Immature natural killer cell (primary cell): ENCODE measurements at regions not wholly inside any gene's neighbourhood (a gene's known extent, or its start where the extent isn't known, plus 50 kb on each side); places are given as distances from the start of the nearest gene placed in this dataset.

Experiments
- DNase-seq, 3 donors: peaks; one replicate each; pipeline ENCODE4 v3.0.0; 2022; ENCODE audit warnings: mixed read lengths in 1 of 3
- H3K27ac Mint-ChIP-seq, 6 donors: one replicate each; pipeline ENCODE4 v1.8.0; 2020; ENCODE audit warnings: mixed read lengths in 6 of 6, mild to moderate bottlenecking in 5 of 6, inconsistent platforms in 4 of 6, moderate library complexity in 3 of 6
- H3K27me3 Mint-ChIP-seq, 3 donors: one replicate each; pipeline ENCODE4 v1.8.0; 2020 to 2021; ENCODE audit warnings: low read depth in 3 of 3, mild to moderate bottlenecking in 3 of 3, mixed read lengths in 3 of 3, moderate library complexity in 3 of 3, inconsistent platforms in 1 of 3
- H3K36me3 Mint-ChIP-seq, 3 donors: one replicate each; pipeline ENCODE4 v1.8.0; 2020; ENCODE audit warnings: mixed read lengths in 3 of 3, inconsistent platforms in 2 of 3, mild to moderate bottlenecking in 2 of 3
- H3K4me1 Mint-ChIP-seq, 2 donors: one replicate each; pipeline ENCODE4 v1.8.0; 2020; ENCODE audit warnings: inconsistent platforms in 2 of 2, mild to moderate bottlenecking in 2 of 2, mixed read lengths in 2 of 2, moderate library complexity in 1 of 2
- H3K4me3 Mint-ChIP-seq, 5 donors: one replicate each; pipeline ENCODE4 v1.8.0; 2020; ENCODE audit warnings: mild to moderate bottlenecking in 5 of 5, mixed read lengths in 5 of 5, inconsistent platforms in 3 of 5, moderate library complexity in 3 of 5
- H3K9me3 Mint-ChIP-seq, 6 donors: one replicate each; pipeline ENCODE4 v1.8.0; 2020; ENCODE audit warnings: mild to moderate bottlenecking in 6 of 6, mixed read lengths in 6 of 6, inconsistent platforms in 4 of 6, moderate library complexity in 3 of 6

DNA sequence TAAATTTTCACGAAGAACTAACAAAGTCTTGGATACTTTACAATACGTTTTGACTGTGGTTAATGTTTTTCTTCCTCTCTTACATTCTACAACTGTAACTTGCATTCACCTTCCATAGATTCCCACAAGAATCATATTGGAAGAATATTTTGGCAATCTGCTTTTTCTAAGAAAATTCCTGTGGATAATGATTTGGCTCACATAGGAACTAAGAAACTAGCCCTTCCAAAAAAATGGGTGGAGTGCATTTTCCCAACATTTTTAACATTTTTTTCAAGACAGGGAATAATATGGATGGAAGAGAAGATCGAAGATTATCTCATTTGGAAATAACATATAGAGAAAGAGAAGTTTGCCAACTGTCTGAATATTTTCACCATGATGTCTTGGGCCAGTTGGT is 256.9 kb upstream of the POU2AF2 start:
- peaks cover 0 to 6% (median 0%) of the 10 kb centered on the region in 6 donors for H3K9me3 Mint-ChIP-seq
- H3K27me3 Mint-ChIP-seq = peaks cover 0 to 7% (median 0%) of the 10 kb centered on the region in 3 donors
- no peak overlapping the region for H3K4me3 Mint-ChIP-seq

DNA sequence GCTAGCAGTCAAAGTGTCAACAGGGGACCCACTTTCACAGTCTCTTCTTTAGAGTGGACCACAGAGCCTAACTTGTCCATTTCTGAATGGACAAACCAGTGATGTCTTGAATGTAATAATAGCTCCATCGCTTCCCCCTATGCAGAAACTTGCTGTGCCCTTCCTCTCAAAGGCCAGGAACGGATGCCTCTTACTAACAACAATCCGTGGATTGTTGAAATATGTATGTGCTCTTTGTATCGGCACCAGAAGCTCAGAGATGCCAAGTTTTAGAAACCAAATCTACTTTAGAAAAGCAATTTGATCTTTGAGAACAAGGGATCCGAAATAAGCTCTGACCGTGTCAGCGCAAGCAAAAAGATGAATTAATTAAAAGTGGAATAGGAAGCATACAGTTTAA is 259.5 kb upstream of the POU2AF2 start:
- no peaks in the 10 kb centered on the region for H3K4me1 Mint-ChIP-seq
- H3K9me3 Mint-ChIP-seq = peaks cover 0 to 5% (median 0%) of the 10 kb centered on the region in 6 donors
- H3K36me3 Mint-ChIP-seq = no peaks in the 10 kb centered on the region
- no peak for DNase-seq
- H3K27me3 Mint-ChIP-seq = peaks cover 0 to 5% (median 0%) of the 10 kb centered on the region in 3 donors
- no peak overlapping the region for H3K27ac Mint-ChIP-seq
- no peak overlapping the region for H3K4me3 Mint-ChIP-seq

More for the DNA sequence above, 256.9 kb upstream of the POU2AF2 start:
- H3K27ac Mint-ChIP-seq = no peak overlapping the region
- H3K36me3 Mint-ChIP-seq = no peaks in the 10 kb centered on the region
- DNase-seq = no peak
- no peaks in the 10 kb centered on the region for H3K4me1 Mint-ChIP-seq

DNA sequence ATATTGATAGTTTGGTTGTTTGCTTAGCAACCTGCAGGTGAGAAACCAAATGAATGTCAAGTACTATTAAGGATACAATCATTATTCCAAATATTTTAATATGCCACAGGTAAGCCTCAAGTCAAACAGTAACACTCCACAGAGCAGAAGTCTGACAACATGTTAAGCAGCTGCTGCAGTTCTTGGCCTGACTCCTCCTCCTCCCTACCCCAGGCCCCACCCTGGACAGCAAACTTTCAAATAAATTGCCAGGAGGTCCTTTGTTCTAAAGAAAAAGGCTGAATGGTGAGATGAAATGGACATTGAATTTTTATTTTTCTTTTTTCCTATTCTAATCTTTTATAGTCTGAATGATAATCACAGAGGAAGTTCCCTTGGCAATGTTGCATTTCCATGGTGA is 260.0 kb upstream of the POU2AF2 start:
- H3K27ac Mint-ChIP-seq = no peak overlapping the region
- H3K4me1 Mint-ChIP-seq = no peaks in the 10 kb centered on the region
- peaks cover 0 to 5% (median 0%) of the 10 kb centered on the region in 6 donors for H3K9me3 Mint-ChIP-seq
- H3K27me3 Mint-ChIP-seq = peaks cover 0 to 5% (median 0%) of the 10 kb centered on the region in 3 donors
- no peak for DNase-seq
- H3K36me3 Mint-ChIP-seq = no peaks in the 10 kb centered on the region
- H3K4me3 Mint-ChIP-seq = no peak overlapping the region

DNA sequence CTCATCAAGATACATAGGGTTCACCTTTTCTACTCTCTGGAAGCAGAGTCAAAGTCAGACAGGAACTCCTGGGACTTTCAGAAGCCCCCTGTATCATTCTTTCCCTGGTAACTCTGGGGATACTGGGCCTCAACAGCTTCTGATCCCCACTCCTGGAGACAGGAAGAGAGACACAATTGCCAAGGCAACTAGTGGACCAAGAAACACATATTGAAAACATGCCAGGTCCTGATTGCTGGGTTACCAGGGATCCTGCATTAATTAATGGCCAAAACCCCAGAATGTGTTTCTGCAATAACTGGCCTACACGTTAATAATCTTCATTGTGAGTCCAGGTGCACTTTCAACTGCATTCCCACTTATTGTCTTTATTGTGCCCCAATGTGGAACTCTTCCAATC is 260.8 kb upstream of the POU2AF2 start:
- Mint-ChIP-seq H3K27me3 (peaks cover 0 to 2% (median 0%) of the 10 kb centered on the region in 3 donors), H3K4me1 (no peaks in the 10 kb centered on the region), H3K36me3 (no peaks in the 10 kb centered on the region), H3K27ac (no peak overlapping the region), H3K4me3 (no peak overlapping the region), H3K9me3 (peaks cover 0 to 7% (median 0%) of the 10 kb centered on the region in 6 donors)
- no peak for DNase-seq

DNA sequence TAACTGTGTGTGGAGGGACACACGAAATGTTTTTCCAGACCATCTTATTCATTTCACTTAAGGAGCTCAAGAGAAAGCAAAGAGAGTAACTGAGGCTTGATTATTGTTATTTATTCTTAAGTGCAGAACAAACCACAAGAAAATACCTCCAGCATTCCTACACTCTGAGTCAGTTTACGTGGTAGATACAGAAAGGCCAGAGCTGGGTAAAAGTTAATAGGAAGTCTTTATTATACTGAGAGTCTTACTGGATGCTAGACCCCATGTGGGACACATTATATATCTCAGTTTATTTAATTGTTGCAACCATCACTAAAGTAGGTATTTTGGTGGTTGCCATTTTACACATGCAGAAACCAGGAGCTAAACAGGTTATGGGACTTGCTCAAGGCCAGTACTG is 261.4 kb upstream of the POU2AF2 start:
- Mint-ChIP-seq H3K27ac (no peak overlapping the region), H3K4me3 (no peak overlapping the region), H3K4me1 (no peaks in the 10 kb centered on the region)

DNA sequence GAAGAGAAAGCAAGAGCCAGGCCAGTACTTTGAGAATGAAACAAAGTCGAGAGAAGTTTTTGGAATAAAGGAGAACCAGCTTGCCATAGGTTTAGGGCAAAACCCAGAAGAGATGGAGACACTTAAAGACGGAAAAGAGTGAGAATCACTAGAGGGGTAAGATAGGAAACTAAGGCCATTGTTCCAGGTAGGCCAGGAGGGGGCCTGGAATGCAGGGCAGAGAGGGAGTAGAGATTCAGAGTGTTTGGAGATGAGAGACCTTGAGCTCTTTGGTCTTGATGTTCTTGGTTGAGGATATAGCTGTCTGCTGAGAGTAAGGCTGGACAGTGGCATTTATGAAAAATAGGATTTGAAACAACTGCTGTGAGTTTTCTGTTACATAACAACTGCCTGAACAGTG is 263.3 kb upstream of the POU2AF2 start:
- H3K27me3 Mint-ChIP-seq = peaks cover 0 to 2% (median 0%) of the 10 kb centered on the region in 3 donors

More for the DNA sequence above, 261.4 kb upstream of the POU2AF2 start:
- no peaks in the 10 kb centered on the region for H3K36me3 Mint-ChIP-seq
- no peak for DNase-seq
- H3K27me3 Mint-ChIP-seq = peaks cover 0 to 2% (median 0%) of the 10 kb centered on the region in 3 donors
- H3K9me3 Mint-ChIP-seq = peaks cover 0 to 5% (median 0%) of the 10 kb centered on the region in 6 donors

DNA sequence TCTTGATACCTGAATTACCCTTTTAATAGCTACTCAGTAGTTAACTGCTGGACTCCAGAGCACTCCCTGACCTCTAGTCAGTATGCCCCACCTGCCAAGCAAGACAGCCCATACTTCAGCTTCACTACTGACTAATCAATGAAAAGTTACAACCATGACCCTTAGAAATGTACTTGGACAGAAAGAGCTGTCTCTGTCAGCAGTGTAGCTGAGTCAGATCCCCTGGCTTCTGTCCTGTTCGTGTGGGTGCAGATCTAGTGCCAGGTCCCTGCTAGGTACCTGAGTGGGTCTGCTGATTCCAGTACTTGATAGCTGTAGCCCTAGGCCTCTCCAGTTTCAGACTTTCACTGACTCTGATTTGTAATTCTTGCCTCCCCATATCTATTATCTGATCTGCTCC is 265.8 kb upstream of the POU2AF2 start:
- Mint-ChIP-seq H3K4me1 (no peaks in the 10 kb centered on the region), H3K4me3 (no peak overlapping the region), H3K9me3 (peaks cover 0 to 5% (median 0%) of the 10 kb centered on the region in 6 donors), H3K36me3 (no peaks in the 10 kb centered on the region), H3K27me3 (peaks cover 0 to 3% (median 0%) of the 10 kb centered on the region in 3 donors), H3K27ac (no peak overlapping the region)
- DNase-seq = no peak

More for the DNA sequence above, 263.3 kb upstream of the POU2AF2 start:
- H3K27ac Mint-ChIP-seq = no peak overlapping the region
- H3K36me3 Mint-ChIP-seq = no peaks in the 10 kb centered on the region
- H3K9me3 Mint-ChIP-seq = peaks cover 0 to 5% (median 0%) of the 10 kb centered on the region in 6 donors
- H3K4me1 Mint-ChIP-seq = no peaks in the 10 kb centered on the region
- DNase-seq = no peak
- no peak overlapping the region for H3K4me3 Mint-ChIP-seq

DNA sequence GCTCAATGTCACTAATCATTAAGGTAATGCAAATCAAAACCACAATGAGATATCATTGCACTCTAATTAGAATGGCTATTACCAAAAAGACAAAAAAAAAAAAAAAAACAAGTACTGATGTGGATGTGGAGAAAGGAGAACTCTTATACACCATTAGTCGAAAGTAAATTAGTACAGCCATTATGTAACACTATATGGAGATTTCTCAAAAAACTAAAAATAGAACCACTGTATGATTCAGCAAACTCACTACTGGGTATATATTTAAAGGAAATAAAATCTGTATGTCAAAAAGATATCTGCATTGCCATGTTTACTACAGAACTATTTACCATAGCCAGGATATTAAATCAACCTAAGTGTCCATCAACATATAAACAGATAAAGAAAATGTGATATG is 265.4 kb upstream of the ARHGAP20 start:
- peaks cover 0 to 3% (median 0%) of the 10 kb centered on the region in 3 donors for H3K27me3 Mint-ChIP-seq
- no peaks in the 10 kb centered on the region for H3K4me1 Mint-ChIP-seq
- no peak for DNase-seq
- H3K4me3 Mint-ChIP-seq = no peak overlapping the region
- no peaks in the 10 kb centered on the region for H3K36me3 Mint-ChIP-seq
- peaks cover 0 to 5% (median 0%) of the 10 kb centered on the region in 6 donors for H3K9me3 Mint-ChIP-seq
- H3K27ac Mint-ChIP-seq = no peak overlapping the region

DNA sequence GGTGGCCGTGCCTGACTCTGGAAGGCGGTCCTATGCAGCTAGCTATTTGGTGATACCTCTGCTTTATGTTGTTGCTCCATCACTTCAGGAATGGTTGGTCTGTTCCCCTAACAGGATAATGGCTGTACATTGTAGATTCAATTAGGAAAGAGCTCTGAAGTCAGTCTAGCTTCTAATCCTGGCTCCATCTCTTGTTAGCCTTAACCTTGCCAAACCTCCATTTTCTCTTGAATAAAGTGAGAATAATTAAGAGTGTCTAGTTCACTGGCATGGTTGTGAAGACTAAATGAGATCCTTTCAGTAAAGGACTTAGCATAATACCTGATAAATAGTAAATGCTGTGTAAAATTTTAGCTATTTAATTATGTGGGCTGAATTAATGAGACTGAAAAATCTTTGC is 262.5 kb upstream of the ARHGAP20 start:
- DNase-seq = no peak
- H3K27ac Mint-ChIP-seq = no peak overlapping the region
- no peaks in the 10 kb centered on the region for H3K4me1 Mint-ChIP-seq
- no peak overlapping the region for H3K4me3 Mint-ChIP-seq
- H3K36me3 Mint-ChIP-seq = no peaks in the 10 kb centered on the region
- peaks cover 0 to 4% (median 0%) of the 10 kb centered on the region in 3 donors for H3K27me3 Mint-ChIP-seq
- peaks cover 0 to 5% (median 0%) of the 10 kb centered on the region in 6 donors for H3K9me3 Mint-ChIP-seq

DNA sequence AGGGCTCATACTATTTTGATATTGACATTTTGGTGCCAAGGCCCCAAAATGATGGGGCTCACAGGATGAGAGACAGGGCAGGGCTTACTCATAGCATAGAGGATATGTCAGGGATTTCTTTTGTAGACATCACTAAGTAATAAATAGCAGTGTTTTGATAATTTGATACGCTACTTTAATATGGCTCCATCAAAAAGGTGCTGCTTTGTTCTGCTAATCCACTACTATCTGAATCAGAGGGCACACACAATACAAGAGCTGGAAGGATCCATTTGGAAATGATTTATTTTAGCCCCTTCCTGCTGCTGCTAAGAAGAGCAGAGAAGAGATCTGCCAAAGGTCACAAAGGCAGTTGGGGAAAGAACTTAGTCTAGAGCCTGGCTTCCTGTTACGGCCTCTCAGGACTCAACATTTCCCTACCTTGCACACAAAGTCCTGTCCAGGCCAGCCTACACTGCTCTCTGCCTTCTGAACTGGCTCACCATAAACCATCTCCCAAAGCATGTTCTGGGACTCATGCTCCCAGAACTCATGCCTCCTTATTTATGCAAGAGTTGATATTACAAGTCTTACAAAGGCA is 261.3 kb upstream of the ARHGAP20 start:
- Mint-ChIP-seq H3K27me3 (peaks cover 0 to 3% (median 1%) of the 10 kb centered on the region in 3 donors), H3K27ac (no peak overlapping the region), H3K9me3 (peaks cover 0 to 5% (median 2%) of the 10 kb centered on the region in 6 donors), H3K4me1 (no peaks in the 10 kb centered on the region), H3K4me3 (no peak overlapping the region), H3K36me3 (no peaks in the 10 kb centered on the region)
- DNase-seq = no peak

DNA sequence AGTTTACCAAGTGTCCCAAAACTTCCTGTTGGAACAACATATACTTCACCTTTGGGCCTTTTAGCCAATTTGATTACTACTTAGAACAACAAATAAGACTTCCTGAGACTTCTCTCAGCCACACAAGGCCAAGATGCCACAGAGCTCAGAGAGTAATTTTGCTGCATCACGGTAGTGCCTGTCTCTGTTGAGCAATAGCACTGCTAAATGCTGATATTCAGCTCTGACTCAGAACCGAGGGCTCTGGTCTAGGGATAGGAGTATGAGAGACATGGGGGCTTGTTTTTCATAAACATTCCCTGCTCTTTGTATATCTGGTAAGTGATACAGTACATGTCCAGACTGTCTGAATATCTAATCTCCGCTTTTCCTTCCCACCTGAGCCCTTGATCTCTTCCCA is 260.4 kb upstream of the ARHGAP20 start:
- Mint-ChIP-seq H3K36me3 (no peaks in the 10 kb centered on the region), H3K4me1 (no peaks in the 10 kb centered on the region), H3K27ac (no peak overlapping the region), H3K4me3 (no peak overlapping the region), H3K9me3 (peaks cover 0 to 5% (median 2%) of the 10 kb centered on the region in 6 donors), H3K27me3 (peaks cover 0 to 3% (median 1%) of the 10 kb centered on the region in 3 donors)
- DNase-seq = no peak

DNA sequence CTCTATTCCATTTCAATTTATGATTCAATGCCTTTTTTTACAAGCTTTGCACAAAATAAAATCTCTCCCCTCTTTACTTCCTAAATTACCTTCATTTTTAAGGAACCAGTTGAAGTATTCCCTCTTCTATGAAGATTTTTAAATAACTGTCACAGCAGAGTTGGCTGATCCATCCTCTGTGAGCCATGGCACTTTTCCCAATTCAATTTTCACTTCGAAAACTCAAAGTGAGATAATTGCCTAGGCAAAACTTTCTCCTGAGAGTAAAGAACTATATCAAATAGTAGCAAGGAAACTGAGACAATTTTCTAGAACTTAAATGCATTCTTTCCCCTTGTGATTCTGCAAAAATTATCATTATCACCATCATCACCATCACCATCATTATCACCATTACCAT is 259.9 kb upstream of the ARHGAP20 start:
- Mint-ChIP-seq H3K9me3 (peaks cover 0 to 5% (median 2%) of the 10 kb centered on the region in 6 donors), H3K4me3 (no peak overlapping the region), H3K27ac (no peak overlapping the region), H3K27me3 (peaks cover 0 to 3% (median 1%) of the 10 kb centered on the region in 3 donors), H3K4me1 (no peaks in the 10 kb centered on the region), H3K36me3 (no peaks in the 10 kb centered on the region)
- no peak for DNase-seq

DNA sequence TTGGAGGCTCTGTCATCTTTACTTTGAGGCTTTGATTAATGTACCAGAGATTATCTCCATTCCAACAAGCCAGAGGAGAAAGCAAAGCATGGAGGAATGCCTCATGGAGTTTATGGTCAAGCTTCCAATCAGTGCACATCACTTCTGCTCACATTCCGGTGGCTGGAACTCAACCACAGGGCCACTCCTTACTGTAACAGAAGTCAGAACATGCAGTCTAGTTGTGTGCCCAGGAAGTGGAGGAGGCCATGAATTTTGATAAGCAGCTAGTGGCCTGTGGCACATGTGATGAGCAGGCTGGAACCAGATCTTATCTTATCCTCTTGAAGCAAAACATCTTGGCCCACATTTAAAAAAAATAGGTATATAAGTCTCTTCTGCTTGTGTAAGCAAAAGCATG is 258.9 kb upstream of the ARHGAP20 start:
- DNase-seq = no peak
- Mint-ChIP-seq H3K36me3 (no peaks in the 10 kb centered on the region), H3K4me1 (no peaks in the 10 kb centered on the region)

DNA sequence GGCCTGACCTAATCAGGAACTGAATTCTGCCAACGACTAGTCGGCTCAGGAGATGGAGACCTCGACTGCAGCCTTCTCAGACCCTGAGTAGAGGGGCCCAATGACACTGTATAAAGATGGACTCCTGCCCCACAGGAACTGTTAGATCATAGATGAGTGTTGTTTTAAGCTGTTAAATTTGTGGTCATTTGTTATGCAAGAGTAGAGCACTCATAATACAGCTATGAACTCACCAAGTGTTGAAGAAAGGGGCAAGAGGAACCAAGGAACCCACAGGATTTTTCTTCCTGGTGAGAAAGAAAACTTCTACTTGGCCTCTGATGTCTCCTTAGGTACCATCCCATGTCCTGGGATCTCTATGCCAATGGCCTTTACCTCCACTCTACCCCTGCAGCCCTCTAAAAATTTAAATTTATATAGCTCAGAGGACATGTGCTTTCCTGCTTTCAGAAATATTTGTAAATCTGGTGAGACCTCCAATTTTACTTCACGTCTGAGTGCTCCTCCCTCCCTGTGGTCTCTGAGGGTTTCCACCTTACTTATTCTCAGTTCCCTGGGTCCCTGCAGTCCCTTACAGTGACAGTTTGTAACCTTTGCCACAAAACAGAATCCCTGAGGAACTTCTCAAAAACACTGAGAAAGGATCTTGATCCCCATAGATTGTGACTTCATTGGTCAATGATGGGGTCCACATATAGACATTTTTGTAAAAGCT is 256.3 kb upstream of the ARHGAP20 start:
- Mint-ChIP-seq H3K4me1 (no peaks in the 10 kb centered on the region), H3K9me3 (peaks cover 0 to 5% (median 0%) of the 10 kb centered on the region in 6 donors), H3K4me3 (no peak overlapping the region), H3K27me3 (peaks cover 0 to 1% (median 1%) of the 10 kb centered on the region in 3 donors), H3K27ac (no peak overlapping the region), H3K36me3 (no peaks in the 10 kb centered on the region)
- no peak for DNase-seq

More for the DNA sequence above, 258.9 kb upstream of the ARHGAP20 start:
- no peak overlapping the region for H3K4me3 Mint-ChIP-seq
- no peak overlapping the region for H3K27ac Mint-ChIP-seq
- peaks cover 0 to 3% (median 1%) of the 10 kb centered on the region in 3 donors for H3K27me3 Mint-ChIP-seq
- H3K9me3 Mint-ChIP-seq = peaks cover 0 to 5% (median 2%) of the 10 kb centered on the region in 6 donors
